G401.6 (cell line): ENCODE measurements at regions not wholly inside any gene's neighbourhood (a gene's known extent, or its start where the extent isn't known, plus 50 kb on each side); places are given as distances from the start of the nearest gene placed in this dataset.

Experiments
- FAIRE-seq: peaks from 2 replicates; lab custom pipeline; 2012; peaks lifted over from hg19 to GRCh38; lab: Jason Lieb, UNC

DNA sequence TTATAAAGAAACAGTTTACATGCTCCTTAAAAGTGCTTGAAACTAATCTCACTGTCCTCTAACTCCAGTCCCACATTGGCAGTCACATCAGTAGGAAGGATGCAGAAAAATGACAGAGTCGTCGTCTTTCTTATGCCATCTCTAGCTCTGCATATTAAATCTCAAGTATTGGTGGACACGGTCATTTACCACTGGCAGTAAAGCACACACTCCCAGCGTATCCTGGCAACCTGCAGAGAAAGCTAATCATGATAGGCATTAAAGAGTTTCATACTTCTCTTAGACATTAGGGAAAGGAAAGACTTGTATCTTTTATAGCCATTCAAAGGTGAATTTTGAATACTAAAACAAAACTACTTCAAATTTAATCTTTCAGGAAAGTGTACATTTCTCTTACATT is 202.0 kb upstream of the COBL start:
- no peak for FAIRE-seq

DNA sequence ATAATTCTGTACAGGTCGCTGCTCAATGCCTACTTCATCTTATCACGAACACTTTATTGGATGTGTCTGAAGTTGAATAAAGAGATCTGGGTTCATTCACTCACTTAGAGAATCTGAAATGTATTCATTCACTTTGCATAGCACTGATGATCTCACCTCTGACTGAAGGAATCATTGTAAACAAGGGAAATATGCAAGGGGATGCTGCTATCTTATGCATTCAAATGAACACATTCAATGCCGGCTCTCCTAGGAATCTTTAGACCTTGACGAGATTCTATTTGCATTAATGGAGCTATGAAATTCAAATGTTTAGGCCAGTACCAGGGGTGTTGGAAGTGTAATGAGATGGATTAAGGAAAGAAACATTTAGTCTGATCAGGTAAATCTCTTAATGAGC is 200.6 kb upstream of the COBL start:
- no peak for FAIRE-seq

DNA sequence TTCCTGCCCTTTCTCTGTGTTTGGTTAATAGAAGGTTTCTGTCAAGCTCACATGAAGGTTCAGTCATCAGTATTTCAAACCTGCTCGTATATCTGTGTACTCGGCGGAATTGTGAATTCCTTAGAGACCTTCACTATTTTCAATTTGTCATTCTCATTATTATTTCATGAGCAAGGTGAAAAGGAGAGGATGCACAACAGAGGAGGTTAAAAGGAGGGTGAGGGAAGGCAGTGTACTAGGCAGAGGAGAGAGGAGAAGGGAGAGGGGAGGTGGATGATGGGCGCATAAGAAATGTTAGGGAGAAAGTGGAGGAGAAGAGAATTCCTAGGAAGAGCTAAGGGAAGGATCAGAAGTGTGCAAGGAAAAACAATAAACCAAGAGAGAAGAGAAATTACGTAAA is 185.0 kb upstream of the COBL start:
- FAIRE-seq, result no peak

DNA sequence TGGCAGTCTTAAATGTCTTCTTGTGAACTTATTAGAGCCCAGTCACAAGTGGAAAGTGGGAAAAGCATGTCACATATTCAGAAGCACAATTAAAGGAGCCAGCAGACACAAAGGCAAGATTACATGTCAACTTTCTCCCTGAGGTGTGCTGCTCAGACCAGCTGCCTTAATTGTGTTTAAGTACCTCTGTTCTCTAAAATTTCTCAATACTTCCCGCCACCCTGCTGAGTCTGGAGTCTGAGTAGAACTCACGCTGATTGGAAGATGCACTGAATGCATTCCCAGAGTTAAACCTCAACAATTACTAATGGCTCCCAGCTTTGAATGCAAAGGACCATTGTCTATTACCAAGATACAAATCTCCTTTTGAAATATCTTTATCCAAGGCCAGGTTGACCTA is 166.4 kb upstream of the COBL start:
- FAIRE-seq, result no peak

DNA sequence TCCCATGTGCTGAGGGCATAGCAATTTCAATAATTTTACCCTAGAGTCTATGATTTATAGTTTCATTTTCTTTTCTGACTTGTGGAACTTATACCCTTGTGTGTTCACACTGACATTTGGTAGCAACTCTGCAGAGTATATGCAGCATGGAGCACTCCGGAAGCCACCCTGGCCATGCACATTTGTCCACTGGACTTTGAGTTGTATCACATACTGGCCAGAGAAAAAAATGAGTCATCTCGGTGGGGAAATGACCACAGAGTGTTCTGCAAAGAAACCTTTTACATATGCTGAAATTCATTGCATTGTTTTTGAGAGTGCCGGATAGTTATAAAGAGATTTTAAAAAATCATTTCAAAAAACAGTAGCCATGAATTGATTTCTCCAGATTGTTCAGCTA is 164.8 kb upstream of the COBL start:
- FAIRE-seq, result no peak

DNA sequence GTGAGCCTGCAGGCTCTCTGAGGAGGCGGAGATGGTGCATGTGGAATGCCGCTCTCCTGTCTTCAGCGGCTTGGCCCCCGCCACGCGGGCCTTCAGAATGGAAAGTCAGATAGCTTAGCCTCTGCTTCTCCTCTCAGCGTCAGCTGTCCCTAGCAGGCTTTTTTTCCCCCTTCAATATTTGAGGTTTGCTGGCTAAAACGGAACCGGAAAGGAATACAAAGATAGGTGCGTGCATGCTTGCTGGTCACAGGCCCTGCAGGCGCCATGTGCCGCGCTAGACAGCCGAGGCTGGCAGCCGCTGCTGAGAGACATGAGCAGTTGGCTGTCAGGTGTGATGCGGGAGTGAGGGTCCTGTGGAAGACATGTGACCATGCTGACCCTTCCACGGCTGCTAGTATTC is 161.2 kb upstream of the COBL start:
- no peak for FAIRE-seq

DNA sequence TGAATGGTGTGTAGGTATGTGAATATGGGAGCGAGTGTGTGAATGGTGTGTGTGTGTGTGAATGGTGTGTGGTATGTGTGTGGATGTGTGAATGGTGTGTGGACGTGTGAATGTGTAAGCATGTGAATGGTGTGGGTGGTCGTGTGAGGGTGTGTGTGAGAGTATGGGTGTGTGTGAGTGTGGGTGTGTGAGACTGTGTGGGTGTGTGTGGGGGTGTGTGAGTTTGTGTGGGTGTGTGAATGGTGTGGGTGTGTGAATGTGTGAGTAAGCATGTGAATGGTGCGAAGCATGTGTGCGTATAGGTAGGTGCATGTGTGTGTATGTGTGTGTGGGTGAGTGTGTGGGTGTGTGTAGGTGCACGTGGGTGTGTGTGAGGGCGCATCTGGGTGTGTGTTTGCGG is 160.7 kb upstream of the COBL start:
- FAIRE-seq, result no peak

DNA sequence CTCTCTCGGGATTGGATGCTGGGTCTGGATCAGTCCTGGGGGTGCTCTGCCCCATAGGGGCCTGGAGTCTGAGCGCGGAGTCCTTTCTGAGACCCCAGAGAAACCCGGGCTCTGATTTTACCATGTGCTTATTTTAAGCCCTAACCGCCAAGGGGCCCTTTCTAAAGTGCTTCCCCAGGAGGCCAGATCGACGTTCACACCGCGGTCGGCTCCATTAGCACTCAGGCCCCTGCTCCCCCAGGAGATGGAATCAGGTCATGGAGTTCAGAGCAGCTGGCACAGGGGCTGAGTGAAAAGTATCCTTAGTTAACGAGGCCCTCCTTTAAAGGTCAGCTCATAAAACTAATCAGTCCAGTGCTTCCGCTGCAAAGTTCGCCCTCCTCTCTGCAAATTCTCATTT is 159.4 kb upstream of the COBL start:
- FAIRE-seq, result no peak

DNA sequence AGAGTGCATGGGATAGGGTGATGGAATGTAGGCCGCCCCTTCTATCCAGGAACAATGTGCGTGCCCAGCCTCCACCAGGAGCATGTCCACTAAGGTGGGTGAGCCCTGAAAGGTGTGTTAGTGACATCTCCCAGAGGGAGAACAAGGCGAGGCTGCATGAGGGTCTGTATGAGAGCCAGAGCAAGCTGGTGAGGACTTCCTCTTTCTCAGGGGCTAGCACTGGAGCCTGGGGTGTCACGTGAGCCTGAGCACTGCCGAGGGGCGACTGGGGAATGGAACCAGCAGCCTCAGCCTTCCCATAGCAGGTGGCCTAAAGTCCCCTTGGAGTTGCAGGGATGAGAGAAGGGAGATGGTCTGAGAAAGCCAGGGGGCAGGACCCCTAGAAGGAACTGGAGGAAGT is 156.3 kb upstream of the COBL start:
- FAIRE-seq, result no peak

DNA sequence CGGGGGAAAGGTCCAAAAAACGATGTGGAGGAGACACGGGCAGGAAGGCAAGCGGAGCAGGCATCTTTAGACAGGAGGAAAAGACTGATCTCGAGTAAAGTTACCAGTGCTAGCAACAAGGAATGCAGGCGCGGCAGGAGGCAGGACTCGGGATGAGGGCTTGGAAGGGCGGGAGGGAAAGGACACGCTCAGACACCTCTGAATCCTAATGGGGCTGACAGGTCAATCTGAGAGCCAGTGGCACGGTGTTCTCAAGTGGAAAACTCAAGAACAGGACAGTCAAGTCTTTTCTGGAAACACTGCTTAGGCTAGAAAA is 155.3 kb upstream of the COBL start:
- no peak for FAIRE-seq

DNA sequence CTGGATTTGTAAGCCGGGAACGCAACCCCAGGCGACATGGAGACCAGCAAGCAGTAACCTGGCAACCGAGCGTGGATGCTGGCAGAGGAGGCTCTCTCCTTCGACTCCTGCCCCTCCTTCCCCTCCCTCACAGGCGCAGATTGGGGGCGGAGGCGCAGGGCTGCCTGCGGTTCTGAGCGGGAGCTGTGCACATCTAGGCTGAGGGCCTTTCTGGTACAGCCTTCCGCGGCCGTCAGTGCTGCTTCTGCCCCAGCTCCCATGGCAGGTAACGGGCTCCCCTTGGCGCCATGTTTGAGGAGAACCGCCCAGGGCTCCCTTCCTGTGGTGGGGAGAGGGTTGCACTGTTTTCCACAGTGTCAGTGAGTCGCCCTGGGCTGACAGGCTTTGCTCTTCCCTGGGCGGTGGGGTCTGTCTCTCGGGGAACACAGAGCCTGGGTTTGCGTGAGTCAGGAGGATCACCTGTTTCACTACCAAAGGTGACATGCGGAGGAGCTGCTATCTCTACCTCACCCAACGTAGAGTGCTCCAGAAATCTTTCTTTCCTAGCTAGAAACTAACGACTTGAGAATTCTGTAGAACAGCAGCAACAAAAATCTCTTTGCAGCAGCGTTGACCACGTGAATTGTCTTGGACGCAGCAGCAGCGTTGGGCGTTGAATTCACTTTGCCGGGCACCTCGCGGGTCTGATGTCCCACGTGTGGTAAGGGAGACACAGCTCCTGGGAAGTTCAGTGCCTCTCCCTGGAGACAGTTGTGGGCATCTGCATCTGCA is 154.8 kb upstream of the COBL start:
- FAIRE-seq, result no peak

DNA sequence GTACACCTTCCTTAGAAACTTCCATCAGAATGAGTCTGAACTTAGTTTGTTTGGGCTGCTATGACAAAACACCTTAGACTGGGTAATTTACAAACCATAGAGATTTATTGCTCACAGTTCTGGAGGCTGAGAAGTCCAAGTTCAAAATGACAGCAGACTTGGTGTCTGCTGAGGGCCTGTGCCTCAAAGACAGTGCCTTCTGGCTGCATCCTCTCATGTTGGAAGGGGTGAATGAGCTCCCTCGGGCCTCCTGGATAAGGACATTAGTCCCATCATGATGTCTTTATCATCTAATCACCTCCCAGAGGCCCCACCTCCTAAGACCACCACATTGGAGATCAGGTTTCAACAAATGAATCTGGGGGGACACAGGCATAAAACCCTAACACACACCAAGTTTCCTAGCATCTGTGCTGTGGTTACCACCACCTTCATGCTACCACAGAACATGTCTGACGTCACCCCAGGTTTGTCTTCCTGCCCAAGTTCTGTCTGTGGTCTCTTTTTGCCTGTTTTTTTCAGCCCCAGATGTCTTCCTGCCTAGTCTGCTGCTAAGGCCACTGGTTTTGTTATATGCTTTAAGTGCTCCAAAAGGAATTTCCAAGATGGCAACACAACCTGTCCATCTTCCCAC is 150.9 kb upstream of the COBL start:
- FAIRE-seq, result no peak

DNA sequence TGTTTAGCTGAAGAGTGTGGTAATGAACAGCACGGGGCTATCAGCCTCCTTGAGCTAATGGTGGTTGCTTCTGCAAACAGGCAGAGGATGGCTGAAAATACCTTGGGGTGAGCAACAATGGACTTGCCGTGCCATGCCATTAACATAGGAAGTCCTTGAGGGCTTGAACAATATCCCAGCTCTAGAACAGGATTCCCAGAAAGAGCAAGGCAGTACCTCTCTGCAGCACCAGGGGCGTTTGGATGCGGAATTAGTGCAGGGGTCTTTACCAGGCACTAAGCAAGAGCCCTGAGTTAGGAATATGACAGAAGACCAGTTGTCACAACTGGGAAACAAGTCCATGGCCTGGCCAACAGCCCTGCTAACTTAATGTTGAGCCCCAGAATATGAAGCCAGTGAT is 143.2 kb upstream of the COBL start:
- no peak for FAIRE-seq

DNA sequence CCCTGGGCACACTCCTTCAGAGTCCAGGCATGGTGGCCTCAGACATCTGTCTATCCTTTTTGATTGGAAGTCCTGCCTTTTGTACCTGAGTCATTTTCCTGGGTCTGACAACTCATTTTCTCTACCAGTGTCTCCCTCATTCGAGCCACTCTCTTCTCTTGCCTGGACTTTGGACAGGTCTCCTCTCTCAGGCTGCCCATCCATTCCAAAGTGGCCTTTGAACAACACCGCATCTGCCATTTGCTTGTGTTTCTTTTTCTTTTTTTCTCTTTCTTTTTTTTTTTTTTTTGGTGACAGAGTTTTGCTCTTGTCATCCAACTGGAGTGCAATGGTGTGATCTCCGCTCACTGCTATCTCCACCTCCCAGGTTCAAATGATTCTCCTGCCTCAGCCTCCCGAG is 142.1 kb upstream of the COBL start:
- no peak for FAIRE-seq

DNA sequence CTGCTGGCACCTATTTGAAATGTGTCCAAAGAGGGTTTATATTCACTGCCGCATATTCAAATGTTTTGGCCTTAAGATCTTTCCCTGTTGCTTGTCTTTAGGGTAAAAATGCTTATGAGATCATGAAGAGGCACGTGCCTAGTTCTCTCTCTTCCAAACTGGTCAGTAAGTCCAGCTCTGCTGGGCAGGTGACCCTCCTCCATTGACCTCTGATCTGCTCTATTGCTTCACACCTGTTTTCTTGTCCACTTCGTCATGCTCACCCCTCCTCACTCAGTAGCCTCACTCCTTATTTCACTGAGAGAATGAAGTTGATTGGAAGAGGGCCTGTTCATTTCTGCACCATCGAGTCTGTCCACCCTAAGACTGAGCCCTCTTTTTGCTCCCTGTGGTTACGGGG is 140.5 kb upstream of the COBL start:
- FAIRE-seq, result no peak

DNA sequence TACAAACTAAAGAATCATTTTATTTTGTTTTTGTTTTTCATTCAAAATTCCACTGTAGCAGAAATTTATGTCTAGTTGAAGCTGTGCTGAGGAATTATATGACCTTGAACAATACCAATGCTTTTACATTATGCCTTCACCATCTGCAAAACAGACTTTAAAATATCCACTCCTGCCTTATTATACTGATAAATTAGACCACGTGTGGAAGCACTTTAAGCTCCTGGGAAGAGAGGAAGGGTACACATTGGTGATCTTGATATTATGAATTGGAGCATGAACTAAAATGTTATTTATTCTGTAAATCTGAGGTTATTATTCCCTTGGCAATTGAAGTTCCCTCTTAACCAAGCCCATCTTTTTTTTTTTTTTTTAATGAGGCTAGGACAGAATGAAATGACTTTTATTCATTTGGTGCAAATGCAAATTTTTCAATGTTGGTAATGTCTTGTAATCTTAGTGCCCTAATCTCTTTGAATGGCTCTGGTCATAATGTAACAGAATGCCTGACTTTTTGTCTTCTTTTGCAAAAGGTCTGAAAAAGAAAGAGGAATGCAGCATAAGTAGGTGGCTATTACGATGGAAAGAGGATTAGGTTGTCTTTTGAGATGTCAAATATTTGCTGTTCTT is 139.9 kb upstream of the COBL start:
- FAIRE-seq, result no peak

DNA sequence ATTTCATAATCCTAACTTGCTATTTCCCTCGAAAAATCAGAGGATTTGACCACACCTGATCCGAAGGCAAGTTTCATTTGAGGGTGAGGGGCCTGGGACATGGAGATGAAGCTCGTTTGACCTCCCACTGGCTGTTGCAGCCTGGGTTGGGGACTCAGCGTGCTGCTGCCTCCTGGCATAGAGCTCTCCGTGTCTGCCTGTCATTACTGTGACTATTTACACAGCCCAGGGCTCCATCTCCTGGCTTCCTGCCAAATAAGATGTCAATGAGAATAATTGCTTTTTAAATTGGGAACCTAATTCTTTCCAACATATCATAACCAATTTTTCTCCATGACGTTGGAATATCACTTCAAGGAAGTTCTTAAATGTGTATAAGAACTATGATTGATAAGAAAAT is 139.3 kb upstream of the COBL start:
- FAIRE-seq, result no peak

DNA sequence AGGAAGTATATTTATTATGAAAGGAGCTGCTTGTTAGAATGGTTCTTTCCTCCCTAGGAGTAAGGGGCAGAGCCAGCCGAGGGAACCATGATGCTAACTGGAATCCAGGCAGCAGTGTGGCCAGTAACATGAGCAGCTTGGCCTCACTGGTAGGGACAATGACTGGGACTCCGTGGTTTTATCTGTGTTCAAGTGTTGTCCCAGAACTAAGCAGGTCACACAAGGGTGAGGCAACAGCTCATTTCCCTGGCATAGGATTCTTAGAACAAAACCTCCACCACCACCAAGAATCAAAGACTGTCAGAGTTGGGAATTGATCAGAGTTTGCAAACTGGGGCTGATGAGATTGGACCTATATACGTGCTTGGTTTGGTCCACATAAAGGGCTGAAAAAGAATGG is 138.9 kb upstream of the COBL start:
- FAIRE-seq, result no peak

DNA sequence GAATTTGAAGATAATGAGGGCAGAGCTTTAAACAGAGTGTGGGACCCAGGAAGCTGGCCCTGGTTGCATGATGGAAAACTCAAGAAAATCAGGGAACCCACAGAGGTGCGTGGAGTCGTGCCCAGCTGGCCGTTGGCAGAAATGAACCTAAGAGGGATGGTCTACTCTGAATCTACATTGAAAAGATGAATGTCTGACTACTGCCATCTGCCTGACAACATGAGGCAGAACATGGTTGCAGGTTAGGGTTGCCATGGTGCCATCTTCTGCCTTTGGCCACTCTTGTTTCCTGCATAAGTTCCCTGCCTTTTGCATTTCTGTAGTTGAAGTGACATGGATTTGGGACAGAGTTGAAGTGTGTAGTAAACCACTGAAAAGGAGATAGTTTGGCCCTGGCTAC is 138.5 kb upstream of the COBL start:
- no peak for FAIRE-seq

DNA sequence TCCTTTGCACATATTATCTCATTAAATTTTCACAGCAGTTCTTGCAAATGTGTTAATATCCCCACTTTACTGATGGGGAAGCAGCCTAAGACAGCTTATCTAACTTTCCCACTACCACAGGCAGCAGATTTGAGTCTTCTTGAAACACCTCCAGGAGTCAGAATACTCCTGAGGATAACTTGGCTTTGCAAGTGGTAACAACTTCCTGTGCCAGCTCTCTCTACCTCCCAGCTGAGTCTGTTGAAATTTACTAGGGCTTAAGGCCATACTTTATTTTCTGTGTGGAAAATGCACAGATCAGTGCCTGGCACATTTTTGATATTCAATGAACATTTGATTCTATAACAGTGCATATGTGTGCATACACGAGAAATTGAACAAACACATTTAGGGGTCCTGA is 136.1 kb upstream of the COBL start:
- FAIRE-seq, result no peak

DNA sequence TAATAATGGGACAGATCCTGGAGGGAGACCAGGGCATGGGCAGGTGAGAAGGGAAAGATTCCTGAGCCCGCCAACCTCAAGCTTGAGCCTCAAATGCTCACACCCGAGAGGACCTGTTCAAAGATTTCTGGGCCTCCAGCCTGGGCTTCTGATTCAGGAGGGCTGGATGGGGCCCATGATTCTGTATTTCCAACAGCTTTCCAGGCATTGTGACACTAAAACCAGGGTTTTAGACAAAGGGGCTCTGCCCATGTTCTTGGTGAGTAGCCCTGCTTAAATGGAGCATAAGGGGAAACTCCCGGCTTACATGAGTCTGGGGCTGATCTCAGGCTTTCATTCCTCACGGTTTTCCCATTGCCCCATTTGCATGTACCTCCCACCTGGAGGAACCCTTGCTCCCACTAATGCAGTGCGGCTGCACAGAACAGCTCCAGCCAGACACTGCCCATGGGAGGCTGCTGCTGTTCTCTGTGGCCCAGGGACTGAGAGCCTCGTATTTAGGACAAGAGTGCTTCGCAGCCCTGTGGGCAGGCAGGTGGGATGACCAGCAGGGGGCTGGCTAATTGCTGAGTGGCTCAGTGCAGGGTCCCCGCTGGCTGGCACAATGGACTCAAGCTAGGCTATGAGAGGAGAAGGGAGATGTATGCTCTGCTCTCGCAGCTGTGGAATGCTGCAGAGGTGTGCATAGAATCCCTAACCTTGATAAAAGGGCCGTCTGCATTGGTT is 135.3 kb upstream of the COBL start:
- FAIRE-seq, result no peak

DNA sequence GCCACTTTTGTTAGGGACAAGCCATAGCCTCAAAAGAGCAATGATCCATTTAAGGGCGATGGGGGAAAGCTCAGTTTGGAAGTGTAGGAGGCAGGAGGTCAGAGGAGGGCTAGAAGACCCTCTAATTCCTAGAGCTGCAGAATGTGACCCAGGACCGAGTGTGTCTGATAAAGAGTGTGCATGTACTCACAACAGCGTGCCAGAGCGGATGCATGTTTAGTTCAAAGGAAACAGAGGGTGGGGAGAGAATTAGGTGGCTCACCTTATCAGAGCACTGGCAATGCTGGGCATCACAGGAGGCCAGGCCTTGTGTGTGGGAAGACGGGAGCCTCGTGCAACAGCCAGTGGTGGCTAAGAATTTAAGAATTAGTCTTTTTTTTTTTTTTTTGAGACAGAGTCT is 133.9 kb upstream of the COBL start:
- FAIRE-seq, result no peak

DNA sequence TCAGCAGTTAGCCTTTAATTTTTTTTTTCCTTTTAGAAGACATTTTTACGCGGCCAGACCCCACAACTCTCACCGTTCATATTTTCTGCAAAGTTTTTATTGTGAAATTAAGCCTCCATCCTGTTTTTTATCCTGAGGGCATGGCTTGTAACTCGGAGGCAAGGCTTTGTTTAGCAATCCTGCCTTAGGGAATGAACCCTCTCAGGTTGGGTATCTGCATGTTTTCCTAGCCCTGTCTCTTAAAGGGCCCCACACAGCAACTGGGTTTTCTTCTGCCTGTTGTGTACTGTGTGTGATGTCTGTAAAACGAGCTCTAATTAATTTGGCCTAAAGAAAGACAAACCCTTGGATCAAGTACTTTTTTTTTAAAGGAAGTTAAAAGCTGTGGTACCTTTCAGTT is 130.2 kb upstream of the COBL start:
- FAIRE-seq, result no peak

DNA sequence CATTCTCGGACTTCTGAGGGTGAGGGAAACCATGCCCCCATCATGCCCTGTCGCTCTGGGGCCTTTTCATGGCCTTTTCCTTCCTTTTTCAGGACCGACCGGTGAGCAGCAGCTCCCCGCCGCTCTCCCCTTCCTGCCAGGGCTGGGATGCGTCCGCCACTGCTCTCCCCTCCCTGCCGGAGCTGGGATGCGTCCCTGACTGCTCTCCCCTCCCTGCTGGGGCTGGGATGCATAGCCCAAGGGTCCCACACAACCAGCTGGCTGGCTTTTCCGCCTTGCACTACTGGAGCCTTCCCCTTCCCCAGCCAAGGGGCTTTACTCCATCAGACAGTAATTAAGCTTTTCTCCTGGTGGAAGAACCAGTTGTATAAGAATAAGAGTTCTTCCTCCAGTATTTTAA is 129.7 kb upstream of the COBL start:
- no peak for FAIRE-seq
